ENCODE measurements at regions not wholly inside any gene's neighbourhood (a gene's known extent, or its start where the extent isn't known, plus 50 kb on each side); places are given as distances from the start of the nearest gene placed in this dataset.

GRCh38 chr2:67930156-67930555, 132.6 kb downstream of the C1D start:
- TF ChIP-seq EP300 (IDR thresholded peaks at IDR 0.05), result no peak
- TF ChIP-seq CTCF (IDR thresholded peaks at IDR 0.05), result no peak
- TF ChIP-seq POLR2A (IDR thresholded peaks at IDR 0.05; ENCODE audit: low read length), result no peak
- no peak for TF ChIP-seq E2F6 (IDR thresholded peaks at IDR 0.05; ENCODE audit: borderline replicate concordance, low read depth)
